ENCODE measurements at regions not wholly inside any gene's neighbourhood (a gene's known extent, or its start where the extent isn't known, plus 50 kb on each side); places are given as distances from the start of the nearest gene placed in this dataset.

GRCh38 chr9:86589273-86589672 lies 235.1 kb upstream of the TUT7 start:
- TF ChIP-seq, protein P1, sequence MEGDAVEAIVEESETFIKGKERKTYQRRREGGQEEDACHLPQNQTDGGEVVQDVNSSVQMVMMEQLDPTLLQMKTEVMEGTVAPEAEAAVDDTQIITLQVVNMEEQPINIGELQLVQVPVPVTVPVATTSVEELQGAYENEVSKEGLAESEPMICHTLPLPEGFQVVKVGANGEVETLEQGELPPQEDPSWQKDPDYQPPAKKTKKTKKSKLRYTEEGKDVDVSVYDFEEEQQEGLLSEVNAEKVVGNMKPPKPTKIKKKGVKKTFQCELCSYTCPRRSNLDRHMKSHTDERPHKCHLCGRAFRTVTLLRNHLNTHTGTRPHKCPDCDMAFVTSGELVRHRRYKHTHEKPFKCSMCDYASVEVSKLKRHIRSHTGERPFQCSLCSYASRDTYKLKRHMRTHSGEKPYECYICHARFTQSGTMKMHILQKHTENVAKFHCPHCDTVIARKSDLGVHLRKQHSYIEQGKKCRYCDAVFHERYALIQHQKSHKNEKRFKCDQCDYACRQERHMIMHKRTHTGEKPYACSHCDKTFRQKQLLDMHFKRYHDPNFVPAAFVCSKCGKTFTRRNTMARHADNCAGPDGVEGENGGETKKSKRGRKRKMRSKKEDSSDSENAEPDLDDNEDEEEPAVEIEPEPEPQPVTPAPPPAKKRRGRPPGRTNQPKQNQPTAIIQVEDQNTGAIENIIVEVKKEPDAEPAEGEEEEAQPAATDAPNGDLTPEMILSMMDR (conservative IDR thresholded peaks at IDR 0.05; ENCODE audit: low read length) = no peak
- no peak for TF ChIP-seq EZH2phosphoT487 (IDR thresholded peaks at IDR 0.05; ENCODE audit: borderline replicate concordance)

Measured in Loucy (cell line).